Panc1 (cell line): ENCODE measurements at regions not wholly inside any gene's neighbourhood (a gene's known extent, or its start where the extent isn't known, plus 50 kb on each side); places are given as distances from the start of the nearest gene placed in this dataset.

ENCODE experiments used
- POLR2AphosphoS5 ChIP-seq: IDR thresholded peaks from 2 replicates; pipeline ENCODE4 v1.6.1; 2012; ENCODE audit warnings: mild to moderate bottlenecking, low read depth, low read length, moderate library complexity
- TF ChIP-seq, protein P1 (sequence below): fragments of 450-650 bp; IDR thresholded peaks from 2 replicates; pipeline ENCODE4 v1.5.1; 2017; ENCODE audit warnings: mild to moderate bottlenecking
- TF ChIP-seq, protein P2 (sequence below), 2 experiments: IDR thresholded peaks; 2 replicates each; pipeline ENCODE4 v1.6.1; 2011 to 2012; ENCODE audit warnings: low read depth in 2 of 2, control low read depth in 1 of 2, low read length in 1 of 2, mild to moderate bottlenecking in 1 of 2, moderate library complexity in 1 of 2; ENCODE audit not compliant: insufficient read depth in 1 of 2

DNA sequence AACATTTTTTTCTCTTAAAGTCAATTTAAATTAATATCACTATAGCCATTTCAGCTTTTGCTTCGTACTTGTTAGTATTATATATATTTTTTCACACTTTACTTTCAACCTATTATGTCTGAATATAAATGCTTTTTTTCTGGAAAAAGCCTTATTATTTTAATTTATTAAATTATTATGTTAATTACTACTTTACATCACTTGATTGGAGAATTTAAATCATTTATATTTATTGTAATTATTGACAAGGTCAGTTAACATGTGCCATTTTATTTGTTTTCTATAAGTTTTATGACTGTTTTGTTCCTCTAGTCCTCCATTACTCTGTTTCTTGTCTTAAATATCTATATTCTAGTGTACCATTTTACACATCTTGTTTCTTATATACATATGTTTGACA is 1333.4 kb upstream of the MIR17HG start:
- TF ChIP-seq, protein P1, sequence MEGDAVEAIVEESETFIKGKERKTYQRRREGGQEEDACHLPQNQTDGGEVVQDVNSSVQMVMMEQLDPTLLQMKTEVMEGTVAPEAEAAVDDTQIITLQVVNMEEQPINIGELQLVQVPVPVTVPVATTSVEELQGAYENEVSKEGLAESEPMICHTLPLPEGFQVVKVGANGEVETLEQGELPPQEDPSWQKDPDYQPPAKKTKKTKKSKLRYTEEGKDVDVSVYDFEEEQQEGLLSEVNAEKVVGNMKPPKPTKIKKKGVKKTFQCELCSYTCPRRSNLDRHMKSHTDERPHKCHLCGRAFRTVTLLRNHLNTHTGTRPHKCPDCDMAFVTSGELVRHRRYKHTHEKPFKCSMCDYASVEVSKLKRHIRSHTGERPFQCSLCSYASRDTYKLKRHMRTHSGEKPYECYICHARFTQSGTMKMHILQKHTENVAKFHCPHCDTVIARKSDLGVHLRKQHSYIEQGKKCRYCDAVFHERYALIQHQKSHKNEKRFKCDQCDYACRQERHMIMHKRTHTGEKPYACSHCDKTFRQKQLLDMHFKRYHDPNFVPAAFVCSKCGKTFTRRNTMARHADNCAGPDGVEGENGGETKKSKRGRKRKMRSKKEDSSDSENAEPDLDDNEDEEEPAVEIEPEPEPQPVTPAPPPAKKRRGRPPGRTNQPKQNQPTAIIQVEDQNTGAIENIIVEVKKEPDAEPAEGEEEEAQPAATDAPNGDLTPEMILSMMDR: no peak
- no peak for TF ChIP-seq POLR2AphosphoS5
- TF ChIP-seq, protein P2, sequence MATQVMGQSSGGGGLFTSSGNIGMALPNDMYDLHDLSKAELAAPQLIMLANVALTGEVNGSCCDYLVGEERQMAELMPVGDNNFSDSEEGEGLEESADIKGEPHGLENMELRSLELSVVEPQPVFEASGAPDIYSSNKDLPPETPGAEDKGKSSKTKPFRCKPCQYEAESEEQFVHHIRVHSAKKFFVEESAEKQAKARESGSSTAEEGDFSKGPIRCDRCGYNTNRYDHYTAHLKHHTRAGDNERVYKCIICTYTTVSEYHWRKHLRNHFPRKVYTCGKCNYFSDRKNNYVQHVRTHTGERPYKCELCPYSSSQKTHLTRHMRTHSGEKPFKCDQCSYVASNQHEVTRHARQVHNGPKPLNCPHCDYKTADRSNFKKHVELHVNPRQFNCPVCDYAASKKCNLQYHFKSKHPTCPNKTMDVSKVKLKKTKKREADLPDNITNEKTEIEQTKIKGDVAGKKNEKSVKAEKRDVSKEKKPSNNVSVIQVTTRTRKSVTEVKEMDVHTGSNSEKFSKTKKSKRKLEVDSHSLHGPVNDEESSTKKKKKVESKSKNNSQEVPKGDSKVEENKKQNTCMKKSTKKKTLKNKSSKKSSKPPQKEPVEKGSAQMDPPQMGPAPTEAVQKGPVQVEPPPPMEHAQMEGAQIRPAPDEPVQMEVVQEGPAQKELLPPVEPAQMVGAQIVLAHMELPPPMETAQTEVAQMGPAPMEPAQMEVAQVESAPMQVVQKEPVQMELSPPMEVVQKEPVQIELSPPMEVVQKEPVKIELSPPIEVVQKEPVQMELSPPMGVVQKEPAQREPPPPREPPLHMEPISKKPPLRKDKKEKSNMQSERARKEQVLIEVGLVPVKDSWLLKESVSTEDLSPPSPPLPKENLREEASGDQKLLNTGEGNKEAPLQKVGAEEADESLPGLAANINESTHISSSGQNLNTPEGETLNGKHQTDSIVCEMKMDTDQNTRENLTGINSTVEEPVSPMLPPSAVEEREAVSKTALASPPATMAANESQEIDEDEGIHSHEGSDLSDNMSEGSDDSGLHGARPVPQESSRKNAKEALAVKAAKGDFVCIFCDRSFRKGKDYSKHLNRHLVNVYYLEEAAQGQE (IDR thresholded peaks at IDR 0.05; ENCODE audit: insufficient read depth in 1 of 2, low read depth in 2 of 2, low read length in 1 of 2): no peak
